Lower leg skin (tissue), 3 donors: ENCODE measurements at regions not wholly inside any gene's neighbourhood (a gene's known extent, or its start where the extent isn't known, plus 50 kb on each side); places are given as distances from the start of the nearest gene placed in this dataset.

Experiments
- POLR2A ChIP-seq, 2 donors: fragments of 450-650 bp; IDR thresholded peaks; one replicate each; pipeline ENCODE4 v1.6.1; 2016 to 2017; ENCODE audit warnings: antibody characterized with exemption in 2 of 2, mild to moderate bottlenecking in 1 of 2, moderate library complexity in 1 of 2
- TF ChIP-seq, protein P1 (sequence below), 3 donors: fragments of 450-650 bp; IDR thresholded peaks; one replicate each; pipeline ENCODE4 v1.5.1; 2016; ENCODE audit warnings: antibody characterized with exemption in 3 of 3, mild to moderate bottlenecking in 3 of 3, moderate library complexity in 2 of 3

DNA sequence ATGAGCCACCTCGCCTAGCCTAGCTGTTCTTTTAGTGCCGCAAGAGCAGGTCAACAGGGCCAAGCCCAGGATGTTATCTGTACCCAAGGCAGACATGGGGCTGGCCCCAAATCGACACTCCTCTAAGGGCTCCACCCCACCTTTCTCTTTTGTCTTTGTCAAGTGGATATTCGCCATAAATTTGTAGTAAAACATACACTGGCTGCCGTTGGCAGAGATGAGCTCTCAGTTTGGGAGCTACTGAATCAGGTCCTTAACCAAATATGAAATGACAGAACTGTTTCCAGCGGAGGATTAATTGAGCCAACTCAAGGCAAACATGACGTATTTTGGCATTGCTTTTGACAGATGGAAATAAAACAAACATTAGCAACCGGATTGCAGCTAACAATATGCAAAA lies 556.9 kb upstream of the CDH5 start:
- TF ChIP-seq, protein P1, sequence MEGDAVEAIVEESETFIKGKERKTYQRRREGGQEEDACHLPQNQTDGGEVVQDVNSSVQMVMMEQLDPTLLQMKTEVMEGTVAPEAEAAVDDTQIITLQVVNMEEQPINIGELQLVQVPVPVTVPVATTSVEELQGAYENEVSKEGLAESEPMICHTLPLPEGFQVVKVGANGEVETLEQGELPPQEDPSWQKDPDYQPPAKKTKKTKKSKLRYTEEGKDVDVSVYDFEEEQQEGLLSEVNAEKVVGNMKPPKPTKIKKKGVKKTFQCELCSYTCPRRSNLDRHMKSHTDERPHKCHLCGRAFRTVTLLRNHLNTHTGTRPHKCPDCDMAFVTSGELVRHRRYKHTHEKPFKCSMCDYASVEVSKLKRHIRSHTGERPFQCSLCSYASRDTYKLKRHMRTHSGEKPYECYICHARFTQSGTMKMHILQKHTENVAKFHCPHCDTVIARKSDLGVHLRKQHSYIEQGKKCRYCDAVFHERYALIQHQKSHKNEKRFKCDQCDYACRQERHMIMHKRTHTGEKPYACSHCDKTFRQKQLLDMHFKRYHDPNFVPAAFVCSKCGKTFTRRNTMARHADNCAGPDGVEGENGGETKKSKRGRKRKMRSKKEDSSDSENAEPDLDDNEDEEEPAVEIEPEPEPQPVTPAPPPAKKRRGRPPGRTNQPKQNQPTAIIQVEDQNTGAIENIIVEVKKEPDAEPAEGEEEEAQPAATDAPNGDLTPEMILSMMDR (IDR thresholded peaks at IDR 0.05), result no peak
- TF ChIP-seq POLR2A (IDR thresholded peaks at IDR 0.05), result no peak
